GM23338 (cell line): ENCODE measurements at regions not wholly inside any gene's neighbourhood (a gene's known extent, or its start where the extent isn't known, plus 50 kb on each side); places are given as distances from the start of the nearest gene placed in this dataset.

Experiments
- ATAC-seq: fragments of 200-7000 bp; cut with Tn5 transposase; 3 replicates; pipeline ENCODE4 v1.9.1; 2020
- DNase-seq: peaks from one replicate; pipeline ENCODE4 v3.0.0-alpha.2; 2015; ENCODE audit warnings: low spot score
- H2AFZ ChIP-seq: fragments of 200-600 bp; sonication (generic); 2 replicates; pipeline ENCODE4 v1.8.0; 2016; ENCODE audit warnings: antibody characterized with exemption, mild to moderate bottlenecking, moderate library complexity
- H3F3A ChIP-seq: fragments of 200-600 bp; sonication (generic); replicated peaks from 2 replicates; pipeline ENCODE4 v1.8.0; 2017; ENCODE audit warnings: antibody characterized with exemption, mixed run types, low read depth
- H3K27ac ChIP-seq: fragments of 200-600 bp; sonication (generic); 2 replicates; pipeline ENCODE4 v1.6.1; 2016; ENCODE audit warnings: low read depth
- H3K27me3 ChIP-seq: fragments of 200-600 bp; sonication (generic); 2 replicates; pipeline ENCODE4 v1.8.0; 2016; ENCODE audit warnings: mild to moderate bottlenecking, mixed run types, moderate library complexity; ENCODE audit not compliant: insufficient read depth
- H3K36me3 ChIP-seq: fragments of 200-600 bp; sonication (generic); 2 replicates; pipeline ENCODE4 v1.8.0; 2016; ENCODE audit warnings: mild to moderate bottlenecking; ENCODE audit not compliant: insufficient read depth
- H3K4me1 ChIP-seq: fragments of 200-600 bp; sonication (generic); 2 replicates; pipeline ENCODE4 v1.8.0; 2016; ENCODE audit warnings: mild to moderate bottlenecking, moderate library complexity; ENCODE audit not compliant: insufficient read depth
- H3K4me2 ChIP-seq: fragments of 200-600 bp; sonication (generic); 2 replicates; pipeline ENCODE4 v1.7.1; 2017; ENCODE audit warnings: mixed run types
- H3K4me3 ChIP-seq: fragments of 200-600 bp; sonication (generic); 2 replicates; pipeline ENCODE4 v1.6.1; 2016; ENCODE audit warnings: mixed run types
- H3K79me2 ChIP-seq: fragments of 200-600 bp; sonication (generic); replicated peaks from 2 replicates; pipeline ENCODE4 v1.8.0; 2017; ENCODE audit warnings: mild to moderate bottlenecking; ENCODE audit not compliant: insufficient read depth
- H3K9me2 ChIP-seq: fragments of 200-600 bp; sonication (generic); 2 replicates; pipeline ENCODE4 v1.8.0; 2017; ENCODE audit not compliant: insufficient read depth
- H4K20me1 ChIP-seq: fragments of 200-600 bp; sonication (generic); replicated peaks from 2 replicates; pipeline ENCODE4 v1.8.0; 2017; ENCODE audit warnings: mild to moderate bottlenecking; ENCODE audit not compliant: insufficient read depth
- H3K27ac Mint-ChIP-seq: 2 replicates; pipeline ENCODE4 v1.8.0; 2020; ENCODE audit warnings: inconsistent platforms, mild to moderate bottlenecking, moderate library complexity, mixed read lengths
- H3K27me3 Mint-ChIP-seq: 3 replicates; pipeline ENCODE4 v1.8.0; 2022; ENCODE audit warnings: low read depth, mild to moderate bottlenecking, moderate library complexity, mixed read lengths, inconsistent platforms; ENCODE audit not compliant: insufficient read depth, poor library complexity
- H3K36me3 Mint-ChIP-seq: 3 replicates; pipeline ENCODE4 v1.8.0; 2021; ENCODE audit warnings: low read depth, mild to moderate bottlenecking, inconsistent platforms, moderate library complexity, mixed read lengths
- H3K4me1 Mint-ChIP-seq: 3 replicates; pipeline ENCODE4 v1.8.0; 2020; ENCODE audit warnings: mild to moderate bottlenecking, inconsistent platforms, mixed read lengths
- H3K4me3 Mint-ChIP-seq: 3 replicates; pipeline ENCODE4 v1.8.0; 2021; ENCODE audit warnings: moderate library complexity, mild to moderate bottlenecking, inconsistent platforms, mixed read lengths
- H3K9me3 Mint-ChIP-seq: 3 replicates; pipeline ENCODE4 v1.8.0; 2020; ENCODE audit warnings: moderate library complexity, mild to moderate bottlenecking, inconsistent platforms, mixed read lengths
- EZH2 ChIP-seq: fragments of 200-600 bp; sonication (generic); IDR thresholded peaks from one replicate; pipeline ENCODE4 v1.8.0; 2017; ENCODE audit warnings: antibody characterized with exemption, mild to moderate bottlenecking, low read depth; ENCODE audit not compliant: unreplicated experiment
- EZH2phosphoT487 ChIP-seq: fragments of 200-600 bp; sonication (generic); IDR thresholded peaks from one replicate; pipeline ENCODE4 v1.8.1; 2018; ENCODE audit warnings: antibody characterized with exemption; ENCODE audit not compliant: unreplicated experiment
- NANOG ChIP-seq: IDR thresholded peaks from 2 replicates; pipeline ENCODE4 v1.6.1; 2016; ENCODE audit warnings: antibody characterized with exemption, borderline replicate concordance
- STAT1 ChIP-seq: IDR thresholded peaks from one replicate; pipeline ENCODE4 v1.6.1; 2016; ENCODE audit warnings: antibody characterized with exemption; ENCODE audit not compliant: unreplicated experiment
- ZNF331 ChIP-seq: fragments of 250-450 bp; sonication (Bioruptor Pico); IDR thresholded peaks from 2 replicates; pipeline ENCODE4 v1.5.0; 2020; ENCODE audit warnings: low read depth, mild to moderate bottlenecking, moderate library complexity
- ZNF462 ChIP-seq: fragments of 250-450 bp; sonication (Bioruptor Pico); IDR thresholded peaks from 2 replicates; pipeline ENCODE4 v1.5.0; 2020; ENCODE audit warnings: mild to moderate bottlenecking, moderate library complexity
- TF ChIP-seq, protein P1 (sequence below): IDR thresholded peaks from one replicate; pipeline ENCODE4 v1.6.1; 2018; ENCODE audit warnings: antibody characterized with exemption; ENCODE audit not compliant: unreplicated experiment

DNA sequence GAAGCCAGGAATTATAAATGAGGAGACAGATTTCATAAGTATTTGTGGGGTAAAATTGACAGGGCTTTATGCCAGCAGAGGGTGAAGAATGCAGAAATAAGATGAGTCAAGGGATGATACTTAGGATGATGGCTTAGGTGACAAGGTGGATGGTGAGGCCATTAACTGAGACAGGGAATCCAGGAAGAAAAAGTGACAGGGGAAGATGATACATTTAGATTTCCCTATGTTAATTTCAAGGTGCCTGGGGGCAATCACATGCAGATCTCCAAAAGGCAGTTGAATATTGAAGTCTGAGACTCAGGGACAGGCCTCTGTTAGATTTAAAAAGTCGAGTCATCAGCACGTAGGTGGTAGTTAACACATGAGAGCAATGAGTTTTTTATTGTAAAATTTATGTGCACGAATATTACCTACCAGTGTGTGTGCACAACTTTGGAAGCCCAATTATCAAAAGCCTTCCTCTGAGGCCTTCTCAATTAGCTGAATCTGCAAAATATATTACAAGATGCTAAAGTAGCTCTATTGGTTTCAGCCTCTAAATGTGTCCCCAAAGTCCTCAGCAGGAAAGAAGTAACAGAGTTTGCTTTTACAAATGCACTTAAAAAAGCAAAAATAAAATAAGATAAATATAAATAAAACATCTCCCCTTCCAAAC lies 67.9 kb upstream of the CHL1 start:
- Mint-ChIP-seq H3K27ac (no peak overlapping the region), H3K4me1 (no peaks in the 10 kb centered on the region), H3K4me3 (no peak overlapping the region), H3K27me3 (peaks cover 6% of the 10 kb centered on the region), H3K9me3 (peaks cover 96% of the 10 kb centered on the region), H3K36me3 (peaks cover 32% of the 10 kb centered on the region)
- Histone ChIP-seq H3K79me2 (no peaks in the 10 kb centered on the region), H3F3A (no peaks in the 10 kb centered on the region), H3K4me1 (peaks cover 7% of the 10 kb centered on the region), H3K27me3 (no peaks in the 10 kb centered on the region), H4K20me1 (no peaks in the 10 kb centered on the region), H3K4me2 (no peak overlapping the region), H3K4me3 (no peak overlapping the region), H2AFZ (peak overlapping the region; percentile 59; the same call in 1 of the 2 replicates), H3K27ac (no peak overlapping the region), H3K9me2 (peaks cover 4% of the 10 kb centered on the region; the same call in 1 of the 2 replicates), H3K36me3 (no peaks in the 10 kb centered on the region)
- no peak for TF ChIP-seq STAT1
- no peak for TF ChIP-seq EZH2phosphoT487
- TF ChIP-seq NANOG, result no peak
- TF ChIP-seq, protein P1, sequence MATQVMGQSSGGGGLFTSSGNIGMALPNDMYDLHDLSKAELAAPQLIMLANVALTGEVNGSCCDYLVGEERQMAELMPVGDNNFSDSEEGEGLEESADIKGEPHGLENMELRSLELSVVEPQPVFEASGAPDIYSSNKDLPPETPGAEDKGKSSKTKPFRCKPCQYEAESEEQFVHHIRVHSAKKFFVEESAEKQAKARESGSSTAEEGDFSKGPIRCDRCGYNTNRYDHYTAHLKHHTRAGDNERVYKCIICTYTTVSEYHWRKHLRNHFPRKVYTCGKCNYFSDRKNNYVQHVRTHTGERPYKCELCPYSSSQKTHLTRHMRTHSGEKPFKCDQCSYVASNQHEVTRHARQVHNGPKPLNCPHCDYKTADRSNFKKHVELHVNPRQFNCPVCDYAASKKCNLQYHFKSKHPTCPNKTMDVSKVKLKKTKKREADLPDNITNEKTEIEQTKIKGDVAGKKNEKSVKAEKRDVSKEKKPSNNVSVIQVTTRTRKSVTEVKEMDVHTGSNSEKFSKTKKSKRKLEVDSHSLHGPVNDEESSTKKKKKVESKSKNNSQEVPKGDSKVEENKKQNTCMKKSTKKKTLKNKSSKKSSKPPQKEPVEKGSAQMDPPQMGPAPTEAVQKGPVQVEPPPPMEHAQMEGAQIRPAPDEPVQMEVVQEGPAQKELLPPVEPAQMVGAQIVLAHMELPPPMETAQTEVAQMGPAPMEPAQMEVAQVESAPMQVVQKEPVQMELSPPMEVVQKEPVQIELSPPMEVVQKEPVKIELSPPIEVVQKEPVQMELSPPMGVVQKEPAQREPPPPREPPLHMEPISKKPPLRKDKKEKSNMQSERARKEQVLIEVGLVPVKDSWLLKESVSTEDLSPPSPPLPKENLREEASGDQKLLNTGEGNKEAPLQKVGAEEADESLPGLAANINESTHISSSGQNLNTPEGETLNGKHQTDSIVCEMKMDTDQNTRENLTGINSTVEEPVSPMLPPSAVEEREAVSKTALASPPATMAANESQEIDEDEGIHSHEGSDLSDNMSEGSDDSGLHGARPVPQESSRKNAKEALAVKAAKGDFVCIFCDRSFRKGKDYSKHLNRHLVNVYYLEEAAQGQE, result no peak
- no peak for TF ChIP-seq ZNF331 (CRISPR knock-in tag)
- TF ChIP-seq EZH2, result no peak
- no peak for TF ChIP-seq ZNF462 (CRISPR knock-in tag)
- no peak for DNase-seq
- no peak for ATAC-seq
